ENCODE measurements at regions not wholly inside any gene's neighbourhood (a gene's known extent, or its start where the extent isn't known, plus 50 kb on each side); places are given as distances from the start of the nearest gene placed in this dataset.

GRCh38 chr16:9345046-9345445, 253.6 kb downstream of the HAPSTR1 start:
- TF ChIP-seq CTCF (conservative IDR thresholded peaks at IDR 0.05; ENCODE audit: low read depth, low read length) (no peak), EZH2 (IDR thresholded peaks at IDR 0.05; ENCODE audit: borderline replicate concordance, low read depth, low read length, poor library complexity, severe bottlenecking) (no peak)
